ENCODE measurements at regions not wholly inside any gene's neighbourhood (a gene's known extent, or its start where the extent isn't known, plus 50 kb on each side); places are given as distances from the start of the nearest gene placed in this dataset.
"Not testable (repeated sequence)": the region's sequence is repeated elsewhere in the genome, so short reads cannot be mapped to it uniquely, and the experiment has no call there.

DNA sequence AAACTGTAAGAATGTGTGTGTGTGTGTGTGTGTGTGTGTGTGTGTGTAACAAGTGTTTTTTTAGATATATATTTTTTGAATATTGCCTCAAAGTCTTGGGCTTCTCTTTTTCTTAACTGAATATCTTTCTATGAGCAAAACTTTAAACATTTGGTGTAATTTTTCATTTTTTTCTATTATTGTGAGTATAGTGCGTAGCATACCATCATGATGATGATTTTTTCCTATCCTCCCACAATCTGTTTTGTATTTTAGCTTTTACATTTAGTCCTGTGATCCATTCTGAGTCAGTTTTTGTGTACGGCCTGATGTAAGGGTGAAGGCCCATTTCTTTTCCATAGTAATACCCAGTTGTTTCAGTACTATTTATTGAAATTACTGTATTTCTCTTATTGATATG, 680.6 kb downstream of the TTLL7 start:
- TF ChIP-seq, protein P1, sequence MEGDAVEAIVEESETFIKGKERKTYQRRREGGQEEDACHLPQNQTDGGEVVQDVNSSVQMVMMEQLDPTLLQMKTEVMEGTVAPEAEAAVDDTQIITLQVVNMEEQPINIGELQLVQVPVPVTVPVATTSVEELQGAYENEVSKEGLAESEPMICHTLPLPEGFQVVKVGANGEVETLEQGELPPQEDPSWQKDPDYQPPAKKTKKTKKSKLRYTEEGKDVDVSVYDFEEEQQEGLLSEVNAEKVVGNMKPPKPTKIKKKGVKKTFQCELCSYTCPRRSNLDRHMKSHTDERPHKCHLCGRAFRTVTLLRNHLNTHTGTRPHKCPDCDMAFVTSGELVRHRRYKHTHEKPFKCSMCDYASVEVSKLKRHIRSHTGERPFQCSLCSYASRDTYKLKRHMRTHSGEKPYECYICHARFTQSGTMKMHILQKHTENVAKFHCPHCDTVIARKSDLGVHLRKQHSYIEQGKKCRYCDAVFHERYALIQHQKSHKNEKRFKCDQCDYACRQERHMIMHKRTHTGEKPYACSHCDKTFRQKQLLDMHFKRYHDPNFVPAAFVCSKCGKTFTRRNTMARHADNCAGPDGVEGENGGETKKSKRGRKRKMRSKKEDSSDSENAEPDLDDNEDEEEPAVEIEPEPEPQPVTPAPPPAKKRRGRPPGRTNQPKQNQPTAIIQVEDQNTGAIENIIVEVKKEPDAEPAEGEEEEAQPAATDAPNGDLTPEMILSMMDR (IDR thresholded peaks at IDR 0.05), result no peak
- TF ChIP-seq POLR2AphosphoS5 (IDR thresholded peaks at IDR 0.05) (no peak), POLR2A (IDR thresholded peaks at IDR 0.05; ENCODE audit: low read depth) (no peak), EP300 (IDR thresholded peaks at IDR 0.05) (no peak)
- intact Hi-C loops (cut with DNase I), result no loop called here
- Histone ChIP-seq H3K4me1 (no peaks in the 10 kb centered on the region), H3K27me3 (no peaks in the 10 kb centered on the region), H3K9me3 (no peaks in the 10 kb centered on the region), H3K36me3 (no peaks in the 10 kb centered on the region), H3K27ac (replicated peaks in 1 of 4) (no peak overlapping the region), H3K4me3 (no peak overlapping the region)
- no peak for DNase-seq (ENCODE audit: extremely low spot score)
- WGBS, result 87% methylated on average over 2 of the region's 2 CpGs

DNA sequence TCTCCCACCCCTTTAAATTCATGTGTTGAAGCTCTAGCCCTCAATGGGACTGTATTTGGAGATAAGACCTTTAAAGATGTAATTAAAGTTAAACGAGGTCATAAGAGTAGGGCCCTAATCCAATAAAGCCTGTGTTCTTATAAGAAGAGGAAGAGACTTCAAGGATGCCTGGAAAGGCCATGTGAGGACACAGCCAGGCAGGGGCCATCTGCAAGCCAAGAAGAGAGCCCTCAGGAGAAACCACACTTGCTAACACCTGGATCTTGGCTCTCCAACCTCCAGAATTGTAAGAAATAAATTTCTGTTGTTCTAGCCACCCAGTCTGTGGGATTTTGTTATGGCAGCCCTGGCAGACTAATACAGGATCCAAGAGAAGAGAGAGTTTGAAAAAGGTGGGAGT, 683.5 kb downstream of the TTLL7 start:
- H3K36me3 ChIP-seq; H3K4me3 ChIP-seq; DNase-seq (ENCODE audit: extremely low spot score); H3K4me1 ChIP-seq; H3K27ac ChIP-seq (replicated peaks in 1 of 4); intact Hi-C loops (cut with DNase I); H3K9me3 ChIP-seq; H3K27me3 ChIP-seq: not testable (repeated sequence)
- no CpG with 5 or more reads among the region's 1 CpG for WGBS

DNA sequence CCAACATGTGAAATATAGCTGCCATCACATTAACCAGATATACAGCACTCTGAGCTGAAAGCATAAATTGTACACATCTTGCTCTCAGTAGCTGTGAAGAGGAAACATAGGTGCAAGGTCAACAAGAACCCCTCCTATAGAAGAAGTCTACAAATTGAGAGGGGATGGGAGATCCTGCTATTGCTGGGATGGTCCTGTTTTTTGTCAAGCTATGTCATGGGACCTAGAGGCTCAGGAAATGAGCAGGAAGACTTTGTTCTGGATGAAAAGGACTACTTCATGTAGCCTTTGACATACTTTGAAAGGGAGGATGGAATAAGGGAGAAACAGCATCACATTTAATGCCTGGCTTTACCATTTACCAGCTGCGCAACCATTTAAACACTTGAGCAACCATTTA, 688.8 kb downstream of the TTLL7 start:
- H3K27ac ChIP-seq (replicated peaks in 1 of 4); DNase-seq (ENCODE audit: extremely low spot score); H3K9me3 ChIP-seq; H3K4me3 ChIP-seq; H3K27me3 ChIP-seq; H3K4me1 ChIP-seq; intact Hi-C loops (cut with DNase I); H3K36me3 ChIP-seq: not testable (repeated sequence)
- 88% methylated on average over 1 of the region's 1 CpG for WGBS

GRCh38 chr1:83309035-83309434, 689.9 kb downstream of the TTLL7 start:
- H3K36me3 ChIP-seq; H3K27ac ChIP-seq (replicated peaks in 1 of 4); DNase-seq (ENCODE audit: extremely low spot score); H3K27me3 ChIP-seq; H3K9me3 ChIP-seq; H3K4me3 ChIP-seq; H3K4me1 ChIP-seq; intact Hi-C loops (cut with DNase I): not testable (repeated sequence)
- WGBS, result 94% methylated on average over 2 of the region's 2 CpGs

GRCh38 chr1:83306811-83307210, 692.1 kb downstream of the TTLL7 start:
- H3K9me3 ChIP-seq; H3K4me3 ChIP-seq; intact Hi-C loops (cut with DNase I); H3K27me3 ChIP-seq; DNase-seq (ENCODE audit: extremely low spot score); H3K36me3 ChIP-seq; H3K27ac ChIP-seq (replicated peaks in 1 of 4); H3K4me1 ChIP-seq: not testable (repeated sequence)
- WGBS, result 85% methylated on average over 2 of the region's 2 CpGs

GRCh38 chr1:83295594-83295993, 703.3 kb downstream of the TTLL7 start:
- DNase-seq (ENCODE audit: extremely low spot score), result not testable (repeated sequence)

DNA sequence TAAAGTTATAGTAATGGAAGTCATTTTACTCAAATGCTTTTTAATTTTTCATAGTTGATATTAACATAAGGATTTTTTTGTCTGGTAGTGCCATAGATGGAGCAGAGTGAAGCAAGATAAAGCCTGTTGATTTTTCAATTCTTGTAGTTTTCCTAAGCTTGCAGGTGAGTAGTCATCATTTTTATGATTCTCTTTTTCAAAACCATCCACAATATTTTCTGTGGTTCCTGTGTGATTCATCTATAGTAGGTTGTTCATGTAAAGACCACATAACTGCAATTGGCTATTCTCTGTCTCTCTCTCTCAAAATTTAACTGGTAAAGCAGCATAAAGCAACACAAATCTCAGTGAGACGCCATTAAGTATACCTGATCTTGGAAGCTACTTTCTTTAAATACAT, 711.5 kb downstream of the TTLL7 start:
- H3K36me3 ChIP-seq; H3K4me3 ChIP-seq; DNase-seq (ENCODE audit: extremely low spot score); H3K9me3 ChIP-seq; H3K27me3 ChIP-seq; H3K27ac ChIP-seq (replicated peaks in 1 of 4); intact Hi-C loops (cut with DNase I); H3K4me1 ChIP-seq: not testable (repeated sequence)
- 86% methylated on average over 1 of the region's 1 CpG for WGBS

More at GRCh38 chr1:83295594-83295993, 703.3 kb downstream of the TTLL7 start:
- WGBS, result 88% methylated on average over 1 of the region's 1 CpG
- H3K36me3 ChIP-seq; H3K4me1 ChIP-seq; H3K9me3 ChIP-seq; intact Hi-C loops (cut with DNase I); H3K27ac ChIP-seq (replicated peaks in 1 of 4); H3K27me3 ChIP-seq; H3K4me3 ChIP-seq: not testable (repeated sequence)

DNA sequence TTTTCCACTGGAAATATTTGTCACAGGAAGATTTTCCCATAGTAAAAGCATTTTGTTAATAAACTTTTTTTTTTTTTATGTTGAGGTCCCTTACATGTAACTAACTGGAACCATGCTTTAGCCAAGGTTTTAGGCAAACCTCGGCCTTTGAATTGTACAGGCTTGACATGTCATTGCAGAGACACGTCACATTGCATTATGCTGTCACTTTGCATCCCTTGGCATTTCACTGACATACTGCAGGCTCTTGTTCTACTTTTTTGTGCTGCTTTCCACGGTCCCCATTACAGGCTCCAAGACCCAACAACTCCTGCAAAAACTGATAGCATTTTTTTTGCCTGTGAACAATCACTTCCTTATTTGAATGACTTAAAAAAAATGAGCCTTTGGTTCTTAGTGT, 724.3 kb downstream of the TTLL7 start:
- H3K27ac ChIP-seq (replicated peaks in 1 of 4); DNase-seq (ENCODE audit: extremely low spot score); H3K27me3 ChIP-seq; H3K36me3 ChIP-seq; H3K4me3 ChIP-seq; H3K9me3 ChIP-seq; intact Hi-C loops (cut with DNase I); H3K4me1 ChIP-seq: not testable (repeated sequence)
- WGBS, result 85% methylated on average over 3 of the region's 3 CpGs

GRCh38 chr1:83272484-83272883, 726.4 kb downstream of the TTLL7 start:
- 83% methylated on average over 1 of the region's 1 CpG for WGBS
- H3K4me1 ChIP-seq; intact Hi-C loops (cut with DNase I): not testable (repeated sequence)

GRCh38 chr1:83271834-83272233, 727.1 kb downstream of the TTLL7 start:
- DNase-seq (ENCODE audit: extremely low spot score); H3K9me3 ChIP-seq; H3K27ac ChIP-seq (replicated peaks in 1 of 4); intact Hi-C loops (cut with DNase I); H3K36me3 ChIP-seq; H3K27me3 ChIP-seq; H3K4me1 ChIP-seq; H3K4me3 ChIP-seq: not testable (repeated sequence)
- 62% methylated on average over 2 of the region's 3 CpGs for WGBS

More at GRCh38 chr1:83272484-83272883, 726.4 kb downstream of the TTLL7 start:
- H3K9me3 ChIP-seq; H3K27ac ChIP-seq (replicated peaks in 1 of 4); H3K27me3 ChIP-seq; DNase-seq (ENCODE audit: extremely low spot score); H3K4me3 ChIP-seq; H3K36me3 ChIP-seq: not testable (repeated sequence)

DNA sequence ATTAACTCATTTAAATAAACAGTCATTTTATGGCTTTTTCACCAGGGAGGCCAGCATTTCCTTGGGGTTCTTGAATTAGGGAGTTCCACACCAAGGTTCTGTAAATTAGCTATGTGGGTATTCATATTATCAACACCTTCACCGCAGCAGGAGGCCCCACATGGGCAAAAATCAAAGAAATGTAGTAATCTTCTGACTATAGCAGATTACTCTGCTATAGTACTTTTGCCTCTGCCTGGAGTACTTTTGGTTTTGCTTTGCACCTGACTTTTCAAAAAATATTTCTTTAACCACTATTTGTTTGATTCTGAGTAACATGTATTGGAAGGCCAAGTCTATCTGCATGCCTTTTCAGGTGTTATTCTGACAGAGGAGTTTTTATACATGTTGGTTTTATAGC, 728.1 kb downstream of the TTLL7 start:
- intact Hi-C loops (cut with DNase I); H3K36me3 ChIP-seq; H3K9me3 ChIP-seq; DNase-seq (ENCODE audit: extremely low spot score); H3K27ac ChIP-seq (replicated peaks in 1 of 4); H3K27me3 ChIP-seq; H3K4me1 ChIP-seq; H3K4me3 ChIP-seq: not testable (repeated sequence)
- 57% methylated on average over 1 of the region's 1 CpG for WGBS

- H3K9me3 ChIP-seq; DNase-seq (ENCODE audit: extremely low spot score); H3K4me1 ChIP-seq; H3K27ac ChIP-seq (replicated peaks in 1 of 4); intact Hi-C loops (cut with DNase I); H3K4me3 ChIP-seq; H3K27me3 ChIP-seq; H3K36me3 ChIP-seq: not testable (repeated sequence)
- 98% methylated on average over 11 of the region's 14 CpGs for WGBS
These were observed 735.1 kb downstream of the TTLL7 start for GRCh38 chr1:83263808-83264207.
